IMR-90 (cell line): ENCODE measurements at regions not wholly inside any gene's neighbourhood (a gene's known extent, or its start where the extent isn't known, plus 50 kb on each side); places are given as distances from the start of the nearest gene placed in this dataset.

Source experiments
- ATAC-seq: fragments of 200-7000 bp; cut with Tn5 transposase; 2 replicates; pipeline ENCODE4 v1.9.1; 2020; ENCODE audit warnings: low read depth, mild to moderate bottlenecking, moderate library complexity
- BruUV-seq: library from RNA; stranded (reverse); fragments of 400-500 nt; replicated peaks from 2 replicates; lab custom pipeline; 2021; lab: Mats Ljungman, UMichigan
- CTCF ChIA-PET: fragments of 300-600 bp; formaldehyde crosslinking; extraction: SDS; loops from one replicate; lab custom pipeline; 2021; ENCODE audit warnings: antibody characterized with exemption; lab: Yijun Ruan, JAX
- POLR2A ChIA-PET: fragments of 300-600 bp; sonication (Branson Sonifier 250); formaldehyde crosslinking; loops from one replicate; lab custom pipeline; 2022; ENCODE audit warnings: antibody characterized with exemption; ENCODE audit not compliant: unreplicated experiment; lab: Charles Lee
- DNase-seq: peaks from one replicate; pipeline ENCODE4 v3.0.0; 2013
- H2AFZ ChIP-seq: replicated peaks from 2 replicates; pipeline ENCODE3; 2013; ENCODE audit warnings: low read length, mild to moderate bottlenecking; ENCODE audit not compliant: poor library complexity
- H2AK5ac ChIP-seq: 2 replicates; pipeline ENCODE4 v1.6.1; 2013; ENCODE audit warnings: low read depth, low read length, inconsistent platforms
- H2AK9ac ChIP-seq: replicated peaks from 2 replicates; pipeline ENCODE3; 2013; ENCODE audit warnings: mild to moderate bottlenecking, low read depth, low read length, moderate library complexity; ENCODE audit not compliant: poor library complexity
- H2BK120ac ChIP-seq: 2 replicates; pipeline ENCODE4 v1.6.1; 2013; ENCODE audit warnings: low read depth, low read length, inconsistent platforms
- H2BK15ac ChIP-seq: 3 replicates; pipeline ENCODE4 v1.6.1; 2013; ENCODE audit warnings: low read depth, low read length, inconsistent platforms
- H2BK20ac ChIP-seq: 2 replicates; pipeline ENCODE4 v1.6.1; 2013; ENCODE audit warnings: low read depth, mild to moderate bottlenecking, inconsistent platforms, low read length, moderate library complexity
- H2BK5ac ChIP-seq: 2 replicates; pipeline ENCODE4 v1.6.1; 2013; ENCODE audit warnings: mild to moderate bottlenecking, low read depth, low read length, inconsistent platforms; ENCODE audit not compliant: poor library complexity, severe bottlenecking
- H3K14ac ChIP-seq: replicated peaks from 2 replicates; pipeline ENCODE4 v1.6.1; 2013; ENCODE audit warnings: low read depth, low read length, inconsistent platforms
- H3K18ac ChIP-seq: 2 replicates; pipeline ENCODE4 v1.6.1; 2013; ENCODE audit warnings: low read depth, low read length, control low read depth
- H3K23ac ChIP-seq: 2 replicates; pipeline ENCODE4 v1.6.1; 2013; ENCODE audit warnings: low read depth, low read length, inconsistent platforms
- H3K27ac ChIP-seq: 2 replicates; pipeline ENCODE4 v1.5.1; 2013; ENCODE audit warnings: mild to moderate bottlenecking, control low read depth, low read length; ENCODE audit not compliant: insufficient read depth
- H3K27me3 ChIP-seq: 2 replicates; pipeline ENCODE4 v1.6.1; 2013; ENCODE audit warnings: low read length; ENCODE audit not compliant: control insufficient read depth, insufficient read depth
- H3K36me3 ChIP-seq: 2 replicates; pipeline ENCODE4 v1.6.1; 2013; ENCODE audit warnings: low read length, mixed read lengths; ENCODE audit not compliant: control insufficient read depth, insufficient read depth
- H3K4ac ChIP-seq: 2 replicates; pipeline ENCODE4 v1.6.1; 2013; ENCODE audit warnings: low read depth, low read length, inconsistent platforms
- H3K4me1 ChIP-seq: 2 replicates; pipeline ENCODE4 v1.6.1; 2013; ENCODE audit warnings: low read length, mixed read lengths; ENCODE audit not compliant: control insufficient read depth, insufficient read depth
- H3K4me2 ChIP-seq: 2 replicates; pipeline ENCODE4 v1.6.1; 2013; ENCODE audit warnings: low read depth, mild to moderate bottlenecking, control low read depth, low read length, moderate library complexity
- H3K4me3 ChIP-seq: 2 replicates; pipeline ENCODE4 v1.5.1; 2013; ENCODE audit warnings: low read depth, mild to moderate bottlenecking, control low read depth, low read length, moderate library complexity; ENCODE audit not compliant: insufficient read depth
- H3K56ac ChIP-seq: 2 replicates; pipeline ENCODE4 v1.6.1; 2013; ENCODE audit warnings: low read length, inconsistent platforms; ENCODE audit not compliant: insufficient read depth; ENCODE audit errors: extremely low read depth
- H3K79me1 ChIP-seq, 2 experiments: 2 replicates each; pipeline ENCODE4 v1.6.1; 2013; ENCODE audit warnings: low read length in 2 of 2, inconsistent platforms in 1 of 2, low read depth in 1 of 2
- H3K9ac ChIP-seq: 2 replicates; pipeline ENCODE4 v1.6.1; 2013; ENCODE audit warnings: low read depth, low read length, control low read depth
- H3K9me1 ChIP-seq: 2 replicates; pipeline ENCODE4 v1.6.1; 2013; ENCODE audit warnings: low read length, inconsistent platforms; ENCODE audit not compliant: insufficient read depth
- H3K9me3 ChIP-seq: 2 replicates; pipeline ENCODE4 v1.6.1; 2013; ENCODE audit warnings: low read length; ENCODE audit not compliant: control insufficient read depth, insufficient read depth
- H4K20me1 ChIP-seq: 2 replicates; pipeline ENCODE4 v1.6.1; 2013; ENCODE audit warnings: low read length, inconsistent platforms; ENCODE audit not compliant: insufficient read depth
- H4K5ac ChIP-seq: 2 replicates; pipeline ENCODE4 v1.6.1; 2013; ENCODE audit warnings: mild to moderate bottlenecking, low read depth, low read length, control low read depth
- H4K8ac ChIP-seq, 2 experiments: 2 replicates each; pipeline ENCODE4 v1.6.1; 2013; ENCODE audit warnings: low read depth in 2 of 2, low read length in 2 of 2, control low read depth in 1 of 2, inconsistent platforms in 1 of 2
- H4K91ac ChIP-seq: 2 replicates; pipeline ENCODE4 v1.6.1; 2013; ENCODE audit warnings: low read depth, low read length, inconsistent platforms; ENCODE audit not compliant: insufficient read depth
- BHLHE40 ChIP-seq: fragments of 150-350 bp; IDR thresholded peaks from 2 replicates; pipeline ENCODE4 v1.6.1; 2016; ENCODE audit warnings: mild to moderate bottlenecking, low read depth, low read length
- CEBPB ChIP-seq: IDR thresholded peaks from 2 replicates; pipeline ENCODE4 v1.6.1; 2012; ENCODE audit warnings: low read depth, low read length, improper control_type of control experiment
- CHD1 ChIP-seq: IDR thresholded peaks from 2 replicates; pipeline ENCODE4 v1.6.1; 2012; ENCODE audit warnings: low read depth, low read length, improper control_type of control experiment
- FOS ChIP-seq: fragments of 150-350 bp; IDR thresholded peaks from 2 replicates; pipeline ENCODE4 v1.6.1; 2016; ENCODE audit warnings: low read depth, low read length
- MAFK ChIP-seq: IDR thresholded peaks from 2 replicates; pipeline ENCODE4 v1.6.1; 2012; ENCODE audit warnings: low read depth, low read length, improper control_type of control experiment
- MAZ ChIP-seq: IDR thresholded peaks from 2 replicates; pipeline ENCODE4 v1.6.1; 2012; ENCODE audit warnings: low read depth, mild to moderate bottlenecking, low read length, improper control_type of control experiment, moderate library complexity, borderline replicate concordance
- MXI1 ChIP-seq: IDR thresholded peaks from 2 replicates; pipeline ENCODE4 v1.6.1; 2012; ENCODE audit warnings: low read depth, mild to moderate bottlenecking, low read length, moderate library complexity, borderline replicate concordance
- NFE2L2 ChIP-seq: fragments of 150-350 bp; IDR thresholded peaks from 2 replicates; pipeline ENCODE4 v1.6.1; 2016; ENCODE audit warnings: low read depth, mild to moderate bottlenecking, low read length
- POLR2A ChIP-seq: IDR thresholded peaks from 2 replicates; pipeline ENCODE4 v1.6.1; 2012; ENCODE audit warnings: mild to moderate bottlenecking, low read depth, low read length
- RAD21 ChIP-seq: IDR thresholded peaks from 2 replicates; pipeline ENCODE4 v1.6.1; 2012; ENCODE audit warnings: low read length, improper control_type of control experiment
- RCOR1 ChIP-seq: IDR thresholded peaks from 2 replicates; pipeline ENCODE4 v1.6.1; 2012; ENCODE audit warnings: mild to moderate bottlenecking, low read length, improper control_type of control experiment; ENCODE audit not compliant: insufficient replicate concordance
- RFX5 ChIP-seq: IDR thresholded peaks from 2 replicates; pipeline ENCODE4 v1.8.0; 2012; ENCODE audit warnings: low read depth, mild to moderate bottlenecking, low read length, moderate library complexity
- SMC3 ChIP-seq: fragments of 150-350 bp; IDR thresholded peaks from 2 replicates; pipeline ENCODE4 v1.6.1; 2016; ENCODE audit warnings: low read depth, mild to moderate bottlenecking, antibody characterized with exemption, low read length, moderate library complexity
- WGBS, 2 experiments: methylation state at CpG; one replicate each; pipeline versions ENCODE4 v1.1.5 to v1.1.7; 2013; ENCODE audit warnings: missing lambda C conversion rate in 2 of 2; ENCODE audit not compliant: insufficient read length in 1 of 2; ENCODE audit errors: extremely low coverage in 2 of 2; 5-methylcytosine and 5-hydroxymethylcytosine counted together
- dilution Hi-C: fragments of 300-500 bp; cut with HindIII; formaldehyde crosslinking; loops from one replicate; pipeline ENCODE4 v1.14.3; 2018; ENCODE audit warnings: low sequenced_read_pairs; ENCODE audit not compliant: unreplicated experiment
- in situ Hi-C: fragments of 300-500 bp; cut with MboI; formaldehyde crosslinking; loops from 3 replicates; pipeline ENCODE4 v1.14.3; 2019; ENCODE audit warnings: low sequenced_read_pairs, inconsistent platforms, mixed read lengths
- intact Hi-C: fragments of 100-400 bp; cut with micrococcal nuclease; formaldehyde crosslinking; loops from 2 replicates; pipeline ENCODE4 v1.10.0; 2022
- TF ChIP-seq, protein P1 (sequence below): conservative IDR thresholded peaks from 2 replicates; pipeline ENCODE4 v1.5.1; 2012; ENCODE audit warnings: mild to moderate bottlenecking, low read depth, low read length, improper control_type of control experiment
- TF ChIP-seq, protein P2 (sequence below): fragments of 150-350 bp; IDR thresholded peaks from 2 replicates; pipeline ENCODE4 v1.6.1; 2017; ENCODE audit warnings: mild to moderate bottlenecking, antibody characterized with exemption, low read length, low read depth
- TF ChIP-seq, protein P3 (sequence below): fragments of 150-350 bp; IDR thresholded peaks from 2 replicates; pipeline ENCODE4 v1.6.1; 2016; ENCODE audit warnings: low read depth, mild to moderate bottlenecking, low read length, moderate library complexity, borderline replicate concordance

DNA sequence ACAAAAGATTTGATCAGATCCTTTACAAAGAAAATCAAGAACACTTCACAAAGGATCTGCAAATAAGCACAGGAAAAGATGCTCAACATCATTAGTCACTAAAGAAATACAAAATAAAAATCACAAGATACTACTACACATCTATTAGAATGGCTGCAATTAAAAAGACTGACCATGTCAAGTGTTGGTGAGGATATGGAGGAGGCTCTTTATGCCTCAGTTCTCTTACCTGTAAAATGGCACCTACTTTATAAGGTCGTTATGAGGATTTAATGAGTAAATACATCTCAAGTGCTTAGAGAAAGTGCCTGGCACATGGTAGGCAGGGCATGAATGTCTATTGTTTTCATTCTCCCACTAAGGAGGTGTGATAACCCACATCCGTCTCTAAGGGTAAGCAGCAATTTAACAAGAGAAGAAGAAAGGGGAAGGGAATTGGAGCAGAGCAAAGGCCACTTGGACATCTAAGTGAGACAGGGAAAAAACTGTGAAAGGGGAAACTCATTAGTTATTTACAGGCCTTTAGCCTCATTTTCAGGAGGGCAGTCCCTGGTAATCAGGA, 157.5 kb upstream of the NFE2L3 start:
- no peak overlapping the region for H2AFZ ChIP-seq
- no peak for DNase-seq
- ATAC-seq: no peak
- H2AK5ac ChIP-seq: no peak overlapping the region
- H3K27ac ChIP-seq: no peak overlapping the region
- POLR2A ChIA-PET: no interaction called here
- H3K27me3 ChIP-seq: no peaks in the 10 kb centered on the region
- BruUV-seq: no TSS peak
- dilution Hi-C loops: no loop called here
- no peak overlapping the region for H3K14ac ChIP-seq
- H3K9me1 ChIP-seq: no peaks in the 10 kb centered on the region
- in situ Hi-C loops: no loop called here
- intact Hi-C loops: no loop called here
- H3K9me3 ChIP-seq: no peaks in the 10 kb centered on the region
- H3K4me3 ChIP-seq: no peak overlapping the region
- no peak overlapping the region for H2BK15ac ChIP-seq
- TF ChIP-seq RCOR1 (no peak), FOS (no peak), RFX5 (no peak), NFE2L2 (no peak), SMC3 (no peak), MAFK (no peak), MXI1 (no peak), MAZ (no peak), BHLHE40 (no peak), CHD1 (no peak), POLR2A (no peak), CEBPB (no peak), RAD21 (no peak)
- TF ChIP-seq, protein P1, sequence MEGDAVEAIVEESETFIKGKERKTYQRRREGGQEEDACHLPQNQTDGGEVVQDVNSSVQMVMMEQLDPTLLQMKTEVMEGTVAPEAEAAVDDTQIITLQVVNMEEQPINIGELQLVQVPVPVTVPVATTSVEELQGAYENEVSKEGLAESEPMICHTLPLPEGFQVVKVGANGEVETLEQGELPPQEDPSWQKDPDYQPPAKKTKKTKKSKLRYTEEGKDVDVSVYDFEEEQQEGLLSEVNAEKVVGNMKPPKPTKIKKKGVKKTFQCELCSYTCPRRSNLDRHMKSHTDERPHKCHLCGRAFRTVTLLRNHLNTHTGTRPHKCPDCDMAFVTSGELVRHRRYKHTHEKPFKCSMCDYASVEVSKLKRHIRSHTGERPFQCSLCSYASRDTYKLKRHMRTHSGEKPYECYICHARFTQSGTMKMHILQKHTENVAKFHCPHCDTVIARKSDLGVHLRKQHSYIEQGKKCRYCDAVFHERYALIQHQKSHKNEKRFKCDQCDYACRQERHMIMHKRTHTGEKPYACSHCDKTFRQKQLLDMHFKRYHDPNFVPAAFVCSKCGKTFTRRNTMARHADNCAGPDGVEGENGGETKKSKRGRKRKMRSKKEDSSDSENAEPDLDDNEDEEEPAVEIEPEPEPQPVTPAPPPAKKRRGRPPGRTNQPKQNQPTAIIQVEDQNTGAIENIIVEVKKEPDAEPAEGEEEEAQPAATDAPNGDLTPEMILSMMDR: no peak
- TF ChIP-seq, protein P2, sequence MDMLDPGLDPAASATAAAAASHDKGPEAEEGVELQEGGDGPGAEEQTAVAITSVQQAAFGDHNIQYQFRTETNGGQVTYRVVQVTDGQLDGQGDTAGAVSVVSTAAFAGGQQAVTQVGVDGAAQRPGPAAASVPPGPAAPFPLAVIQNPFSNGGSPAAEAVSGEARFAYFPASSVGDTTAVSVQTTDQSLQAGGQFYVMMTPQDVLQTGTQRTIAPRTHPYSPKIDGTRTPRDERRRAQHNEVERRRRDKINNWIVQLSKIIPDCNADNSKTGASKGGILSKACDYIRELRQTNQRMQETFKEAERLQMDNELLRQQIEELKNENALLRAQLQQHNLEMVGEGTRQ: no peak
- TF ChIP-seq, protein P3, sequence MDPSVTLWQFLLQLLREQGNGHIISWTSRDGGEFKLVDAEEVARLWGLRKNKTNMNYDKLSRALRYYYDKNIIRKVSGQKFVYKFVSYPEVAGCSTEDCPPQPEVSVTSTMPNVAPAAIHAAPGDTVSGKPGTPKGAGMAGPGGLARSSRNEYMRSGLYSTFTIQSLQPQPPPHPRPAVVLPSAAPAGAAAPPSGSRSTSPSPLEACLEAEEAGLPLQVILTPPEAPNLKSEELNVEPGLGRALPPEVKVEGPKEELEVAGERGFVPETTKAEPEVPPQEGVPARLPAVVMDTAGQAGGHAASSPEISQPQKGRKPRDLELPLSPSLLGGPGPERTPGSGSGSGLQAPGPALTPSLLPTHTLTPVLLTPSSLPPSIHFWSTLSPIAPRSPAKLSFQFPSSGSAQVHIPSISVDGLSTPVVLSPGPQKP: no peak
- no CpG with 5 or more reads among the region's 2 CpGs for WGBS, 2 experiments
- no peak overlapping the region for H2BK20ac ChIP-seq
- H3K79me1 ChIP-seq: no peaks in the 10 kb centered on the region
- H3K4ac ChIP-seq: no peak overlapping the region
- H3K36me3 ChIP-seq: no peaks in the 10 kb centered on the region
- CTCF ChIA-PET: no interaction called here
- H4K8ac ChIP-seq: no peak overlapping the region
- no peak overlapping the region for H2BK5ac ChIP-seq
- no peak overlapping the region for H3K23ac ChIP-seq
- no peak overlapping the region for H2AK9ac ChIP-seq
- no peaks in the 10 kb centered on the region for H3K4me1 ChIP-seq
- H4K5ac ChIP-seq: no peak overlapping the region
- H4K91ac ChIP-seq: no peak overlapping the region
- no peak overlapping the region for H3K18ac ChIP-seq
- no peaks in the 10 kb centered on the region for H4K20me1 ChIP-seq
- H3K56ac ChIP-seq: no peak overlapping the region
- H3K4me2 ChIP-seq: no peak overlapping the region
- no peak overlapping the region for H3K9ac ChIP-seq
- H2BK120ac ChIP-seq: no peak overlapping the region
